ENCODE measurements at regions not wholly inside any gene's neighbourhood (a gene's known extent, or its start where the extent isn't known, plus 50 kb on each side); places are given as distances from the start of the nearest gene placed in this dataset.

- Histone ChIP-seq H3K4me2 (no peak overlapping the region), H3K4me3 (ENCODE audit: low read depth in 2 of 2, low read length in 1 of 2) (no peak overlapping the region), H3K9me2 (no peaks in the 10 kb centered on the region; the same call in 1 of the 2 replicates), H3K9ac (no peak overlapping the region), H4K20me1 (ENCODE audit: insufficient read depth) (no peaks in the 10 kb centered on the region), H3K79me2 (ENCODE audit: insufficient read depth) (no peaks in the 10 kb centered on the region), H3K27me3 (ENCODE audit: insufficient read depth) (no peaks in the 10 kb centered on the region), H3K9me3 (no peaks in the 10 kb centered on the region), H3K36me3 (replicated peaks in 1 of 2; ENCODE audit: control insufficient read depth in 1 of 2, insufficient read depth in 2 of 2, low read length in 1 of 2) (no peaks in the 10 kb centered on the region), H3K4me1 (ENCODE audit: control insufficient read depth in 1 of 2, insufficient read depth in 2 of 2, low read depth in 1 of 2, low read length in 1 of 2) (no peaks in the 10 kb centered on the region), H3K27ac (ENCODE audit: low read depth in 2 of 2, low read length in 1 of 2) (no peak overlapping the region; a peak in 1 of 4 replicates), H3F3A (replicated peaks; ENCODE audit: insufficient read depth) (peaks cover 12% of the 10 kb centered on the region), H2AFZ (ENCODE audit: low read depth) (peak overlapping the region; percentile 19; the same call in 1 of the 2 replicates)
- ChIA-PET CTCF (interaction anchor here (0.6 kb wide), 1 partner anchor 39 kb away, joined by 3 read pairs; no protein-coding TSS in a partner anchor), POLR2A (no interaction called here)
- 56% methylated on average over 2 of the region's 2 CpGs for WGBS (ENCODE audit: low lambda C conversion rate)
- DNase-seq, result no peak
- TF ChIP-seq RCOR1 (IDR thresholded peaks at IDR 0.05; ENCODE audit: low read length) (no peak), SIN3A (IDR thresholded peaks at IDR 0.05; ENCODE audit: borderline replicate concordance, low read depth, low read length) (no peak)
Measured at GRCh38 chr9:115540091-115540490, 422.1 kb upstream of the TNC start.

GRCh38 chr9:115543511-115543910 is 425.6 kb upstream of the TNC start:
- Histone ChIP-seq H2AFZ (ENCODE audit: low read depth) (no peak overlapping the region), H3K27ac (ENCODE audit: low read depth in 2 of 2, low read length in 1 of 2) (no peak overlapping the region), H4K20me1 (ENCODE audit: insufficient read depth) (no peaks in the 10 kb centered on the region), H3K27me3 (ENCODE audit: insufficient read depth) (no peaks in the 10 kb centered on the region), H3K4me3 (ENCODE audit: low read depth in 2 of 2, low read length in 1 of 2) (no peak overlapping the region), H3K79me2 (ENCODE audit: insufficient read depth) (no peaks in the 10 kb centered on the region), H3K36me3 (replicated peaks in 1 of 2; ENCODE audit: control insufficient read depth in 1 of 2, insufficient read depth in 2 of 2, low read length in 1 of 2) (no peaks in the 10 kb centered on the region), H3K9me2 (no peaks in the 10 kb centered on the region; the same call in 1 of the 2 replicates), H3K9me3 (no peaks in the 10 kb centered on the region), H3K4me1 (ENCODE audit: control insufficient read depth in 1 of 2, insufficient read depth in 2 of 2, low read depth in 1 of 2, low read length in 1 of 2) (no peaks in the 10 kb centered on the region), H3F3A (replicated peaks; ENCODE audit: insufficient read depth) (peaks cover 12% of the 10 kb centered on the region), H3K9ac (no peak overlapping the region), H3K4me2 (no peak overlapping the region)
- ChIA-PET CTCF (interaction anchor here (0.6 to 1.5 kb wide), 2 partner anchors 11 to 575 kb away, joined by 3 read pairs; no protein-coding TSS in a partner anchor), POLR2A (no interaction called here)
- TF ChIP-seq MAX (IDR thresholded peaks at IDR 0.05; ENCODE audit: low read depth), result no peak
- no peak for TF ChIP-seq YY1 (IDR thresholded peaks at IDR 0.05; ENCODE audit: low read depth)
- no peak for TF ChIP-seq USF1 (IDR thresholded peaks at IDR 0.05; ENCODE audit: borderline replicate concordance, low read depth)
- TF ChIP-seq POLR2AphosphoS5 (IDR thresholded peaks at IDR 0.05; ENCODE audit: low read depth, low read length), result no peak
- no peak for TF ChIP-seq PBX3 (IDR thresholded peaks at IDR 0.05)
- no peak for TF ChIP-seq EZH2phosphoT487 (IDR thresholded peaks at IDR 0.05; ENCODE audit: borderline replicate concordance, low read depth)
- DNase-seq, result no peak
- 83% methylated on average over 1 of the region's 1 CpG for WGBS (ENCODE audit: low lambda C conversion rate)

All from SK-N-SH (cell line).